BE2C (cell line): ENCODE measurements at regions not wholly inside any gene's neighbourhood (a gene's known extent, or its start where the extent isn't known, plus 50 kb on each side); places are given as distances from the start of the nearest gene placed in this dataset.
A peak's percentile ranks its signal among the peaks of the same experiment; 100 is the strongest.
"Not testable (repeated sequence)": the region's sequence is repeated elsewhere in the genome, so short reads cannot be mapped to it uniquely, and the experiment has no call there.

Experiments used
- DNase-seq: peaks from one replicate; pipeline ENCODE4 v3.0.0-alpha.2; 2020
- H3K27me3 ChIP-seq: fragments of 250-450 bp; sonication (Bioruptor Pico); 2 replicates; pipeline ENCODE4 v1.5.1; 2020; ENCODE audit warnings: mild to moderate bottlenecking
- H3K36me3 ChIP-seq: fragments of 250-450 bp; sonication (Bioruptor Pico); 2 replicates; pipeline ENCODE4 v1.5.1; 2020; ENCODE audit warnings: mild to moderate bottlenecking
- H3K4me1 ChIP-seq: fragments of 250-450 bp; sonication (Bioruptor Pico); 2 replicates; pipeline ENCODE4 v1.5.1; 2020
- H3K4me3 ChIP-seq: 2 replicates; pipeline ENCODE4 v1.5.1; 2011; ENCODE audit warnings: low read depth, low read length
- H3K9me3 ChIP-seq: fragments of 250-450 bp; sonication (Bioruptor Pico); 2 replicates; pipeline ENCODE4 v1.5.1; 2020
- TF ChIP-seq, protein P1 (sequence below): IDR thresholded peaks from 2 replicates; pipeline ENCODE4 v1.5.1; 2012; ENCODE audit warnings: mild to moderate bottlenecking, low read depth, low read length

DNA sequence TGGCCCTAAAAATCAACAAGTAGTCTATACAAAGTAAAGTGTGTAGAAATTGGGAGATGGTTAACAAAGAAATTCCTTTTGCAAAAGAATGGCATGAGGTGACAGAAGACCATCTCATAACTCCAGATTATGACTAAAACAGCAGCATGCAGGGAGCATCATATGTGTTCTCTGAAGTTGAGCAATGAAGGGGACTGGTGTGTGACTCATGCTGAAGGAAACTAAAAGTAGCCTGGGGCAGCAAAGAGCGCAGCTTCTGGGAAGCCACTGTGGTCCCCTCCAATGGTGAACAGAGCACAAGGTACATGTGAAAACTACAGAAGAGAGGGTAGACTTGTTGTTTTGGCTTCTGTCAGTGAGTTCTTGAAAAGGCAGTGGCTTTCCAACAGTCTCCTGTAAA lies 133.4 kb downstream of the MACC1 start:
- no peaks in the 10 kb centered on the region for H3K9me3 ChIP-seq
- no peaks in the 10 kb centered on the region for H3K4me1 ChIP-seq
- TF ChIP-seq, protein P1, sequence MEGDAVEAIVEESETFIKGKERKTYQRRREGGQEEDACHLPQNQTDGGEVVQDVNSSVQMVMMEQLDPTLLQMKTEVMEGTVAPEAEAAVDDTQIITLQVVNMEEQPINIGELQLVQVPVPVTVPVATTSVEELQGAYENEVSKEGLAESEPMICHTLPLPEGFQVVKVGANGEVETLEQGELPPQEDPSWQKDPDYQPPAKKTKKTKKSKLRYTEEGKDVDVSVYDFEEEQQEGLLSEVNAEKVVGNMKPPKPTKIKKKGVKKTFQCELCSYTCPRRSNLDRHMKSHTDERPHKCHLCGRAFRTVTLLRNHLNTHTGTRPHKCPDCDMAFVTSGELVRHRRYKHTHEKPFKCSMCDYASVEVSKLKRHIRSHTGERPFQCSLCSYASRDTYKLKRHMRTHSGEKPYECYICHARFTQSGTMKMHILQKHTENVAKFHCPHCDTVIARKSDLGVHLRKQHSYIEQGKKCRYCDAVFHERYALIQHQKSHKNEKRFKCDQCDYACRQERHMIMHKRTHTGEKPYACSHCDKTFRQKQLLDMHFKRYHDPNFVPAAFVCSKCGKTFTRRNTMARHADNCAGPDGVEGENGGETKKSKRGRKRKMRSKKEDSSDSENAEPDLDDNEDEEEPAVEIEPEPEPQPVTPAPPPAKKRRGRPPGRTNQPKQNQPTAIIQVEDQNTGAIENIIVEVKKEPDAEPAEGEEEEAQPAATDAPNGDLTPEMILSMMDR: no peak
- peak; percentile 15 for DNase-seq
- H3K36me3 ChIP-seq: no peaks in the 10 kb centered on the region
- no peaks in the 10 kb centered on the region for H3K27me3 ChIP-seq
- H3K4me3 ChIP-seq: no peak overlapping the region

DNA sequence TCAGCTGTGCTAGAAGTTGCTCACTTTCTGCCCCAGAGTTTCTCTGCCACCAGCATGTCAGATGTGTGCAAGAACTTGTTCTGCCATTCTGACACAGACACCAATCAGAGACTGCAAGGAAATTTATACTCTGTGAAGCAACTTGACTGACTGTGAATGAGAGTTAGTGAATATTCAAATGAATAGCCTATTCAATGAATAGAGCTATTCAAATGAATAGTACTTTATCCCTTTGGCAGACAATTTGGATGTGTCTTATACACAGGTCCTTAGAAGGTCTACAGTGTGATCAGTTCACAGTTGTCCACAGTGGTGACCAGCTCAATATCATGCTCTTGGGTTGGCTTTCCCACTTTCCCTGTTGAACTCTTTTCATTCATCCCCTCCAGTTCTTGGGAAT lies 138.1 kb downstream of the MACC1 start:
- DNase-seq: no peak
- H3K36me3 ChIP-seq: no peaks in the 10 kb centered on the region
- H3K27me3 ChIP-seq: no peaks in the 10 kb centered on the region
- no peaks in the 10 kb centered on the region for H3K4me1 ChIP-seq
- no peaks in the 10 kb centered on the region for H3K9me3 ChIP-seq
- TF ChIP-seq, protein P1: no peak
- no peak overlapping the region for H3K4me3 ChIP-seq

DNA sequence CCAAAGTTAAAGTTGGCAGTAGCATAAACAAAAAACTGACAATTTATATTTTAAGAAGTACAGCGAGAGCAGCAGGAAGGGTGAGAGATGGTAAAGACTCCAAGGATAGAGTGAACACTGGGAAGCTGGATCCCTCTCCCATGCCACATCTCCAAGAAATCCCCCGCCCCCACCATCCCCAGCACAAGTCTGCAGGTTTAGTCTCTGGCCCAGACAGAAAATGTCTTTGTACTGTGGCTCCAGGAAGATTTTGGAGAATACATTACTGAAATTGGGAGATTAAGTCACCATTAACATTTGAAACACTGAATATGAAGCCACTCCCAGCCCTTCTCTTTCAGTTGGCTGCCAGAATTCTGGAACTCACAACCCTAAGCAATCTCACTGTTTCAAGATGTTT lies 140.3 kb downstream of the MACC1 start:
- TF ChIP-seq, protein P1: 0 out of 2 replicates have a peak, but pooled peaks have one; percentile 1
- Histone ChIP-seq H3K27me3 (no peaks in the 10 kb centered on the region), H3K4me1 (no peaks in the 10 kb centered on the region), H3K4me3 (no peak overlapping the region), H3K36me3 (no peaks in the 10 kb centered on the region), H3K9me3 (no peaks in the 10 kb centered on the region)
- no peak for DNase-seq

DNA sequence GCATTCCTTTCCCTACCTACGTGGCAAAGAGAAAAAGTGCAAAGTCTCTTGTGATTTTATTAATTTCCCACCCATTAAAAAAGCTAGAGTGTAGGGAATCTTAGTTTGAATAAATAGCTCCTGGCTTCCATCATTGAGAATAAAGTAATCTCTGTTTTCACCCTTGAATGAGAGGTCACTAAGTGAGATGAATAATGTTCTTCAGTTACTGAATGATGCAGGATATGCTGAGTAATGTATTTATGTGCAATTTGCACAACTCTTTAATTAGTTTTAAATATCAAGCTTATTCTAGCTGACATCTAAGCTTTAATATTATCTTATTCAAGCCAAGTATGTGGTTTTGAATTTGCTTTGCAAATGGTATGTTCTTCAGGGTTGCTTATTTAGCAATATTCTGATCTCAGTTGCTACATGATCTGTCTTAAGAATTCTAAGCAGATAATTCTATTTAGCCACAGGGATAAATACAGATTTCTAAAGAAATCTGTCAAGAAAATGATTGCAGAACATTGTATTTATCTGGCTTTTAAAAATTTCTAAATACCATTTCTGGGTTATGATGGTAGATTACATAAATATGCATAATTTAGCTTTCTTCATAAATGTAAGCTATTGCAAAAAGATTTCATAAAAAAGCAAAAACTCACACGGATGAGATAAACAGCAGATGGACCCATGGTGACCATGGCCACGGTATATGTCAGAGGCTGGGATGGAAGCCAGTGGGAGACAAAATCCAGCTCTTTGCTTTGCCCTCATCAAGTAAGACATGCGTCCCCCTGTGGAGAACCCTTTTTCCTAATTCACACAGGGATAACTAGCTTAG lies 141.0 kb downstream of the MACC1 start:
- Histone ChIP-seq H3K9me3 (no peaks in the 10 kb centered on the region), H3K36me3 (no peaks in the 10 kb centered on the region), H3K4me1 (no peaks in the 10 kb centered on the region), H3K4me3 (no peak overlapping the region), H3K27me3 (no peaks in the 10 kb centered on the region)
- no peak for DNase-seq
- TF ChIP-seq, protein P1: no peak

DNA sequence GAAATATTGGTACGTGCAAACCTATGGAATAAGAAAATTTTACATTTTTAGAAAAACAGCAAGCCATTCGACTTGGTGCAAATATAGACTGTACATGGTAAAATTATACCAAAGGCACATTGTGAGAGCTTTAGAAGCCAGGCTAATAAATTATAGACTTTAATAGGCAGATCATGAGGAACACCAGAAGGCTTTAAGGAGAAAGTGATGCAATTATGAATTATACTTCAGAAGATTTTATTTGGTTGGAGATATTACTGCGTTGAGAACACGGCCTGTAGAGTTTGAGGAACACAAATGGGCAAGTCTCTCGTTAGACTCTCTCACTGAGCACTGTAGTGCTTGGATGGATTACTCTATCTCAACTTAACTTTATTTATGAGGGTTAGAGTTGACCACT lies 141.7 kb downstream of the MACC1 start:
- TF ChIP-seq, protein P1: no peak
- no peak for DNase-seq
- Histone ChIP-seq H3K9me3 (no peaks in the 10 kb centered on the region), H3K27me3 (no peaks in the 10 kb centered on the region), H3K4me1 (no peaks in the 10 kb centered on the region), H3K4me3 (no peak overlapping the region), H3K36me3 (no peaks in the 10 kb centered on the region)

DNA sequence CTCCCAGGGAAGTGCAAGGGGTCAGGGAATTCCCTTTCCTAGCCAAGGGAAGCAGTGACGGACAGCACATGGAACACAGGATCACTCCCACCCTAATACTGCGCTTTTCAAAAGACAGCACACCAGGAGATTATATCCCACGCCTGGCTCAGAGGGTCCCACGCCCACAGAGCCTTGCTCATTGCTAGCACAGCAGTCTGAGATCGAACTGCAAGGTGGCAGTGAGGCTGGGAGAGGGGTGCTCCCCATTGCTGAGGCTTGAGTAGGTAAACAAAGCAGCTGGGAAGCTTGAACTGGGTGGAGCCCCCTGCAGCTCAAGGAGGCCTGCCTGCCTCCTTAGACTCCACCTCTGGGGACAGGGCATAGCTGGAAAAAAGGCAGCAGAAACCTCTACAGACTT lies 149.2 kb downstream of the MACC1 start:
- not testable (repeated sequence) for H3K27me3 ChIP-seq, DNase-seq, H3K4me3 ChIP-seq, H3K36me3 ChIP-seq, H3K4me1 ChIP-seq, H3K9me3 ChIP-seq
